Spleen (tissue), 11 donors: ENCODE measurements at regions not wholly inside any gene's neighbourhood (a gene's known extent, or its start where the extent isn't known, plus 50 kb on each side); places are given as distances from the start of the nearest gene placed in this dataset.

Source experiments
- DNase-seq: peaks from one replicate; pipeline ENCODE4 v3.0.0-alpha.2; 2020
- H3K27ac ChIP-seq, 8 donors: fragments of 200-600 bp; sonication (generic) in 7 of 8; 1 replicate in 4 of 8; 2 replicates in 4 of 8; pipeline versions ENCODE4 v1.5.0 to v1.8.0; 2016 to 2021; ENCODE audit warnings: inconsistent platforms in 4 of 8, mild to moderate bottlenecking in 4 of 8, moderate library complexity in 1 of 8
- H3K27me3 ChIP-seq, 7 donors: fragments of 200-600 bp; sonication (generic) in 6 of 7; replicated peaks in 1 of 7; 1 replicate in 4 of 7; 2 replicates in 3 of 7; pipeline versions ENCODE4 v1.5.0 to v1.8.0; 2016 to 2021; ENCODE audit warnings: inconsistent platforms in 3 of 7, mild to moderate bottlenecking in 1 of 7
- H3K36me3 ChIP-seq, 6 donors: fragments of 200-600 bp; sonication (generic) in 5 of 6; 1 replicate in 4 of 6; 2 replicates in 2 of 6; pipeline versions ENCODE4 v1.5.0 to v1.8.0; 2016 to 2021; ENCODE audit warnings: inconsistent platforms in 2 of 6
- H3K4me1 ChIP-seq, 6 donors: fragments of 200-600 bp; sonication (generic) in 5 of 6; 1 replicate in 3 of 6; 2 replicates in 3 of 6; pipeline versions ENCODE4 v1.5.0 to v1.8.0; 2016 to 2021; ENCODE audit warnings: inconsistent platforms in 3 of 6
- H3K4me3 ChIP-seq, 8 donors: fragments of 200-600 bp; sonication (generic) in 7 of 8; 1 replicate in 4 of 8; 2 replicates in 4 of 8; pipeline versions ENCODE4 v1.5.0 to v1.8.0; 2016 to 2021; ENCODE audit warnings: inconsistent platforms in 4 of 8, mild to moderate bottlenecking in 4 of 8, moderate library complexity in 2 of 8
- H3K9me3 ChIP-seq, 8 donors: fragments of 200-600 bp; sonication (generic) in 7 of 8; 1 replicate in 4 of 8; 2 replicates in 4 of 8; pipeline versions ENCODE4 v1.5.0 to v1.8.0; 2016 to 2021; ENCODE audit warnings: inconsistent platforms in 4 of 8
- POLR2A ChIP-seq, 3 donors: fragments of 450-650 bp; IDR thresholded peaks; one replicate each; pipeline ENCODE4 v1.5.1; 2017; ENCODE audit warnings: antibody characterized with exemption in 3 of 3, mild to moderate bottlenecking in 1 of 3
- POLR2AphosphoS5 ChIP-seq, 3 donors: sonication (generic); formaldehyde crosslinking; IDR thresholded peaks; one replicate each; pipeline ENCODE4 v1.5.1; 2017; ENCODE audit warnings: antibody characterized with exemption in 3 of 3
- WGBS, 5 donors: extraction: QIAGEN DNeasy Blood & Tissue Kit in 3 of 5; methylation state at CpG; one replicate each; pipeline versions ENCODE4 v1.1.5 to v1.1.7; 2013 to 2018; 5-methylcytosine and 5-hydroxymethylcytosine counted together
- intact Hi-C: fragments of 100-400 bp; cut with DNase I; formaldehyde crosslinking; loops from one replicate; pipeline ENCODE4 v1.15.0; 2023; ENCODE audit warnings: low total_unique reads
- TF ChIP-seq, protein P1 (sequence below), 11 experiments: fragments of 200-600 bp in 7 of 11; fragments of 450-650 bp in 4 of 11; sonication (generic) in 4 of 11; IDR thresholded peaks in 8 of 11; conservative IDR thresholded peaks in 3 of 11; 1 replicate in 7 of 11; 2 replicates in 4 of 11; pipeline versions ENCODE4 v1.4.0 to v1.8.0; 2016 to 2021; ENCODE audit warnings: antibody characterized with exemption in 11 of 11, inconsistent platforms in 4 of 11, mild to moderate bottlenecking in 1 of 11
- donor health status: healthy with polysubstance abuse.
- donor health status: DM: no; HTN: no; CAD: no; lungs with moderate emphysema.
- donor health status: DM: no; HTN: no; CAD: no.
- donor health status: Bipolar disorder and iron deficiency.
- donor health status: healthy.
- donor health status: DM: no; HTN: no; CAD: no.
- donor health status: DM: yes; HTN: yes; CAD: no.

- H3K36me3 ChIP-seq: no peaks in the 10 kb centered on the region
- no peaks in the 10 kb centered on the region for H3K4me1 ChIP-seq
- TF ChIP-seq POLR2AphosphoS5 (IDR thresholded peaks at IDR 0.05) (no peak), POLR2A (IDR thresholded peaks at IDR 0.05) (no peak)
- TF ChIP-seq, protein P1, sequence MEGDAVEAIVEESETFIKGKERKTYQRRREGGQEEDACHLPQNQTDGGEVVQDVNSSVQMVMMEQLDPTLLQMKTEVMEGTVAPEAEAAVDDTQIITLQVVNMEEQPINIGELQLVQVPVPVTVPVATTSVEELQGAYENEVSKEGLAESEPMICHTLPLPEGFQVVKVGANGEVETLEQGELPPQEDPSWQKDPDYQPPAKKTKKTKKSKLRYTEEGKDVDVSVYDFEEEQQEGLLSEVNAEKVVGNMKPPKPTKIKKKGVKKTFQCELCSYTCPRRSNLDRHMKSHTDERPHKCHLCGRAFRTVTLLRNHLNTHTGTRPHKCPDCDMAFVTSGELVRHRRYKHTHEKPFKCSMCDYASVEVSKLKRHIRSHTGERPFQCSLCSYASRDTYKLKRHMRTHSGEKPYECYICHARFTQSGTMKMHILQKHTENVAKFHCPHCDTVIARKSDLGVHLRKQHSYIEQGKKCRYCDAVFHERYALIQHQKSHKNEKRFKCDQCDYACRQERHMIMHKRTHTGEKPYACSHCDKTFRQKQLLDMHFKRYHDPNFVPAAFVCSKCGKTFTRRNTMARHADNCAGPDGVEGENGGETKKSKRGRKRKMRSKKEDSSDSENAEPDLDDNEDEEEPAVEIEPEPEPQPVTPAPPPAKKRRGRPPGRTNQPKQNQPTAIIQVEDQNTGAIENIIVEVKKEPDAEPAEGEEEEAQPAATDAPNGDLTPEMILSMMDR (IDR thresholded peaks at IDR 0.05 in 8 of 11, conservative IDR thresholded peaks at IDR 0.05 in 3 of 11): no peak
- DNase-seq: no peak
- WGBS, 5 donors: 66 to 77% (median 72%) methylated on average over 1 of the region's 1 CpG
- no peak overlapping the region for H3K27ac ChIP-seq
- intact Hi-C loops: no loop called here
- no peaks in the 10 kb centered on the region for H3K27me3 ChIP-seq
- H3K4me3 ChIP-seq: no peak overlapping the region
- H3K9me3 ChIP-seq: no peaks in the 10 kb centered on the region
Measured at GRCh38 chr3:193023218-193023617, 105.6 kb upstream of the MB21D2 start.

GRCh38 chr3:193028258-193028657, 110.6 kb upstream of the MB21D2 start:
- no peak for TF ChIP-seq POLR2A (IDR thresholded peaks at IDR 0.05)
- TF ChIP-seq, protein P1 (IDR thresholded peaks at IDR 0.05 in 8 of 11, conservative IDR thresholded peaks at IDR 0.05 in 3 of 11): no peak
- no peak for TF ChIP-seq POLR2AphosphoS5 (IDR thresholded peaks at IDR 0.05)
- H3K36me3 ChIP-seq: no peaks in the 10 kb centered on the region
- no peaks in the 10 kb centered on the region for H3K9me3 ChIP-seq
- no peak overlapping the region for H3K27ac ChIP-seq
- intact Hi-C loops: no loop called here
- no peak overlapping the region for H3K4me3 ChIP-seq
- no peaks in the 10 kb centered on the region for H3K4me1 ChIP-seq
- no peak for DNase-seq
- peaks cover 0 to 11% (median 0%) of the 10 kb centered on the region in 7 donors for H3K27me3 ChIP-seq
- 73 to 81% (median 76%) methylated on average over 4 of the region's 4 CpGs for WGBS, 5 donors

- intact Hi-C loops: no loop called here
- no peak overlapping the region for H3K4me3 ChIP-seq
- no peak overlapping the region for H3K27ac ChIP-seq
- H3K9me3 ChIP-seq: no peaks in the 10 kb centered on the region
- H3K4me1 ChIP-seq: no peaks in the 10 kb centered on the region
- no peaks in the 10 kb centered on the region for H3K36me3 ChIP-seq
- DNase-seq: no peak
- 2 to 8% (median 4%) methylated on average over 2 of the region's 2 CpGs for WGBS, 5 donors
- TF ChIP-seq POLR2AphosphoS5 (IDR thresholded peaks at IDR 0.05) (no peak), POLR2A (IDR thresholded peaks at IDR 0.05) (no peak)
- TF ChIP-seq, protein P1 (IDR thresholded peaks at IDR 0.05 in 8 of 11, conservative IDR thresholded peaks at IDR 0.05 in 3 of 11): no peak
- peaks cover 0 to 11% (median 0%) of the 10 kb centered on the region in 7 donors for H3K27me3 ChIP-seq
Measured at GRCh38 chr3:193029800-193030199, 112.1 kb upstream of the MB21D2 start.

DNA sequence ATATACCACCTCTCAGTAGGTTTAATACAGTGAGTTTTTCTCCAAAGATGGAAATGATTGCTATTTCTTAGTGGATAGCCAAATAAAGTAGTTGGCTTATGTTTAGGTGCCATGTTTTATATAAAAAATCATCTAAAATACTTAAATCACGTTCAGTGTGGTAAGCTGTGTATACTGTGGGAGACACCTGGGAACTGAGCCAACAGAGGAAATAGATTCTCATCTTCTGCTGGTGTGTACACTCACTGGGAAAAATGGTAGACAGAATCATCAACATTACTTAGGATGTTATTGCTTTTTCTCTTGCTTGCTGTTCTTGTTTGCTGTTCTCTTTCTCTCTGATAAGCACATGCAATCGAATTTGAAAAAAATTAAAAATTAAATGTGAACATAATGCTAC, 112.6 kb upstream of the MB21D2 start:
- Histone ChIP-seq H3K27ac (no peak overlapping the region), H3K4me1 (no peaks in the 10 kb centered on the region), H3K36me3 (no peaks in the 10 kb centered on the region), H3K27me3 (peaks cover 0 to 11% (median 0%) of the 10 kb centered on the region in 7 donors), H3K9me3 (no peaks in the 10 kb centered on the region), H3K4me3 (no peak overlapping the region)
- no peak for DNase-seq
- WGBS, 5 donors: 27 to 42% (median 37%) methylated on average over 2 of the region's 2 CpGs
- TF ChIP-seq, protein P1 (IDR thresholded peaks at IDR 0.05 in 8 of 11, conservative IDR thresholded peaks at IDR 0.05 in 3 of 11): no peak
- no peak for TF ChIP-seq POLR2A (IDR thresholded peaks at IDR 0.05)
- no peak for TF ChIP-seq POLR2AphosphoS5 (IDR thresholded peaks at IDR 0.05)
- intact Hi-C loops: no loop called here
